Osteocyte (in vitro differentiated cells): ENCODE measurements at regions not wholly inside any gene's neighbourhood (a gene's known extent, or its start where the extent isn't known, plus 50 kb on each side); places are given as distances from the start of the nearest gene placed in this dataset.

ENCODE experiments used
- DNase-seq: peaks from one replicate; pipeline ENCODE4 v3.0.0; 2021; ENCODE audit warnings: mixed read lengths; ENCODE audit not compliant: unreplicated experiment; ENCODE audit errors: extremely low spot score
- H3K27ac Mint-ChIP-seq: one replicate; pipeline ENCODE4 v1.8.0; 2021; ENCODE audit warnings: mild to moderate bottlenecking, mixed read lengths; ENCODE audit not compliant: unreplicated experiment
- H3K27me3 Mint-ChIP-seq: one replicate; pipeline ENCODE4 v1.8.0; 2021; ENCODE audit warnings: mixed read lengths; ENCODE audit not compliant: unreplicated experiment
- H3K36me3 Mint-ChIP-seq: one replicate; pipeline ENCODE4 v1.8.0; 2021; ENCODE audit warnings: mixed read lengths; ENCODE audit not compliant: unreplicated experiment
- H3K4me1 Mint-ChIP-seq: one replicate; pipeline ENCODE4 v1.8.0; 2021; ENCODE audit warnings: mixed read lengths; ENCODE audit not compliant: unreplicated experiment
- H3K4me3 Mint-ChIP-seq: one replicate; pipeline ENCODE4 v1.8.0; 2021; ENCODE audit warnings: mild to moderate bottlenecking, moderate library complexity, mixed read lengths; ENCODE audit not compliant: unreplicated experiment
- H3K9me3 Mint-ChIP-seq: one replicate; pipeline ENCODE4 v1.8.0; 2021; ENCODE audit warnings: mixed read lengths; ENCODE audit not compliant: unreplicated experiment
- CTCF ChIP-seq: fragments of 200-600 bp; sonication (generic); IDR thresholded peaks from 2 replicates; pipeline ENCODE4 v1.5.0; 2021; ENCODE audit warnings: antibody characterized with exemption, mild to moderate bottlenecking, moderate library complexity

GRCh38 chr6:26257272-26257671, 107.7 kb upstream of the BTN3A2 start:
- Mint-ChIP-seq H3K36me3 (no peaks in the 10 kb centered on the region), H3K4me3 (no peak overlapping the region), H3K27ac (no peak overlapping the region), H3K9me3 (no peaks in the 10 kb centered on the region), H3K4me1 (peaks cover 16% of the 10 kb centered on the region), H3K27me3 (no peaks in the 10 kb centered on the region)
- no peak for TF ChIP-seq CTCF
- DNase-seq: no peak

GRCh38 chr6:26258212-26258977, 106.6 kb upstream of the BTN3A2 start:
- Mint-ChIP-seq H3K9me3 (no peaks in the 10 kb centered on the region), H3K27ac (no peak overlapping the region), H3K4me3 (no peak overlapping the region), H3K27me3 (no peaks in the 10 kb centered on the region), H3K4me1 (peaks cover 6% of the 10 kb centered on the region), H3K36me3 (no peaks in the 10 kb centered on the region)
- TF ChIP-seq CTCF: no peak
- DNase-seq: no peak

- H3K27ac Mint-ChIP-seq: no peak overlapping the region
- H3K36me3 Mint-ChIP-seq: no peaks in the 10 kb centered on the region
- TF ChIP-seq CTCF: no peak
- H3K4me3 Mint-ChIP-seq: no peak overlapping the region
- no peaks in the 10 kb centered on the region for H3K9me3 Mint-ChIP-seq
- no peaks in the 10 kb centered on the region for H3K27me3 Mint-ChIP-seq
- no peaks in the 10 kb centered on the region for H3K4me1 Mint-ChIP-seq
- DNase-seq: no peak
These were observed 104.8 kb upstream of the BTN3A2 start for GRCh38 chr6:26260110-26260637.

GRCh38 chr6:26260725-26261490, 104.1 kb upstream of the BTN3A2 start:
- no peak for DNase-seq
- no peaks in the 10 kb centered on the region for H3K9me3 Mint-ChIP-seq
- H3K4me1 Mint-ChIP-seq: no peaks in the 10 kb centered on the region
- no peak overlapping the region for H3K4me3 Mint-ChIP-seq
- H3K27me3 Mint-ChIP-seq: no peaks in the 10 kb centered on the region
- no peak overlapping the region for H3K27ac Mint-ChIP-seq
- H3K36me3 Mint-ChIP-seq: no peaks in the 10 kb centered on the region
- TF ChIP-seq CTCF: no peak

- no peak for DNase-seq
- Mint-ChIP-seq H3K9me3 (no peaks in the 10 kb centered on the region), H3K27me3 (no peaks in the 10 kb centered on the region), H3K4me3 (no peak overlapping the region), H3K36me3 (no peaks in the 10 kb centered on the region), H3K4me1 (peaks cover 9% of the 10 kb centered on the region), H3K27ac (no peak overlapping the region)
- TF ChIP-seq CTCF: no peak
These were observed 100.5 kb upstream of the BTN3A2 start for GRCh38 chr6:26264547-26264946.
